Cardiac muscle cell (in vitro differentiated cells and primary cell): ENCODE measurements at regions not wholly inside any gene's neighbourhood (a gene's known extent, or its start where the extent isn't known, plus 50 kb on each side); places are given as distances from the start of the nearest gene placed in this dataset.

ENCODE experiments used
- DNase-seq, 2 donors: peaks; one replicate each; pipeline versions ENCODE4 v3.0.0 to v3.0.0-alpha.2; 2010 to 2017; ENCODE audit warnings: low read depth in 1 of 2, low spot score in 1 of 2
- H3K27ac ChIP-seq: fragments of 200-600 bp; sonication (generic); 2 replicates; pipeline ENCODE4 v1.5.1; 2016
- H3K27me3 ChIP-seq: fragments of 200-600 bp; sonication (generic); 2 replicates; pipeline ENCODE4 v1.6.0; 2016; ENCODE audit warnings: control low read depth
- H3K36me3 ChIP-seq: fragments of 200-600 bp; sonication (generic); 2 replicates; pipeline ENCODE4 v1.5.1; 2016; ENCODE audit warnings: control low read depth
- H3K4me1 ChIP-seq: fragments of 200-600 bp; sonication (generic); 2 replicates; pipeline ENCODE4 v1.8.1; 2017; ENCODE audit warnings: low read depth, mild to moderate bottlenecking, mixed run types
- H3K4me3 ChIP-seq: fragments of 200-600 bp; sonication (generic); 2 replicates; pipeline ENCODE4 v1.5.1; 2016; ENCODE audit warnings: mild to moderate bottlenecking
- H3K9me3 ChIP-seq: fragments of 200-600 bp; sonication (generic); 2 replicates; pipeline ENCODE4 v1.5.1; 2017; ENCODE audit warnings: low read depth, mild to moderate bottlenecking, control low read depth
- CTCF ChIP-seq: IDR thresholded peaks from 2 replicates; pipeline ENCODE4 v1.5.1; 2012; ENCODE audit warnings: low read depth, mild to moderate bottlenecking, low read length

GRCh38 chr20:58026361-58026760, 202.1 kb downstream of the ANKRD60 start:
- H3K9me3 ChIP-seq: no peaks in the 10 kb centered on the region
- no peaks in the 10 kb centered on the region for H3K36me3 ChIP-seq
- no peak for DNase-seq
- H3K4me1 ChIP-seq: no peaks in the 10 kb centered on the region
- no peak for TF ChIP-seq CTCF
- H3K27me3 ChIP-seq: peaks cover 30% of the 10 kb centered on the region
- H3K27ac ChIP-seq: no peak overlapping the region
- no peak overlapping the region for H3K4me3 ChIP-seq

GRCh38 chr20:58025233-58025632, 203.2 kb downstream of the ANKRD60 start:
- Histone ChIP-seq H3K27me3 (peaks cover 22% of the 10 kb centered on the region), H3K27ac (no peak overlapping the region), H3K36me3 (no peaks in the 10 kb centered on the region), H3K4me1 (no peaks in the 10 kb centered on the region), H3K9me3 (no peaks in the 10 kb centered on the region), H3K4me3 (no peak overlapping the region)
- TF ChIP-seq CTCF: no peak
- DNase-seq: no peak

- TF ChIP-seq CTCF: no peak
- no peak overlapping the region for H3K27ac ChIP-seq
- DNase-seq: no peak
Measured at GRCh38 chr20:58024241-58024721, 204.2 kb downstream of the ANKRD60 start.

GRCh38 chr20:58023781-58024180, 204.7 kb downstream of the ANKRD60 start:
- no peak overlapping the region for H3K27ac ChIP-seq
- H3K27me3 ChIP-seq: peaks cover 15% of the 10 kb centered on the region
- no peak for DNase-seq
- no peaks in the 10 kb centered on the region for H3K9me3 ChIP-seq
- H3K36me3 ChIP-seq: no peaks in the 10 kb centered on the region
- no peaks in the 10 kb centered on the region for H3K4me1 ChIP-seq
- no peak overlapping the region for H3K4me3 ChIP-seq
- TF ChIP-seq CTCF: no peak

More at GRCh38 chr20:58024241-58024721, 204.2 kb downstream of the ANKRD60 start:
- Histone ChIP-seq H3K9me3 (no peaks in the 10 kb centered on the region), H3K36me3 (no peaks in the 10 kb centered on the region), H3K27me3 (peaks cover 19% of the 10 kb centered on the region), H3K4me3 (no peak overlapping the region), H3K4me1 (no peaks in the 10 kb centered on the region)

GRCh38 chr20:58023346-58023745, 205.1 kb downstream of the ANKRD60 start:
- H3K27me3 ChIP-seq: peaks cover 12% of the 10 kb centered on the region
- no peak overlapping the region for H3K27ac ChIP-seq
- H3K9me3 ChIP-seq: no peaks in the 10 kb centered on the region
- H3K4me3 ChIP-seq: no peak overlapping the region
- TF ChIP-seq CTCF: no peak
- no peaks in the 10 kb centered on the region for H3K36me3 ChIP-seq
- H3K4me1 ChIP-seq: no peaks in the 10 kb centered on the region
- no peak for DNase-seq

GRCh38 chr20:58022711-58023110, 205.7 kb downstream of the ANKRD60 start:
- no peak for TF ChIP-seq CTCF
- no peaks in the 10 kb centered on the region for H3K9me3 ChIP-seq
- peaks cover 12% of the 10 kb centered on the region for H3K27me3 ChIP-seq
- H3K36me3 ChIP-seq: no peaks in the 10 kb centered on the region
- no peak overlapping the region for H3K27ac ChIP-seq
- DNase-seq: no peak
- H3K4me1 ChIP-seq: no peaks in the 10 kb centered on the region
- H3K4me3 ChIP-seq: no peak overlapping the region
